ENCODE measurements at regions not wholly inside any gene's neighbourhood (a gene's known extent, or its start where the extent isn't known, plus 50 kb on each side); places are given as distances from the start of the nearest gene placed in this dataset.

DNA sequence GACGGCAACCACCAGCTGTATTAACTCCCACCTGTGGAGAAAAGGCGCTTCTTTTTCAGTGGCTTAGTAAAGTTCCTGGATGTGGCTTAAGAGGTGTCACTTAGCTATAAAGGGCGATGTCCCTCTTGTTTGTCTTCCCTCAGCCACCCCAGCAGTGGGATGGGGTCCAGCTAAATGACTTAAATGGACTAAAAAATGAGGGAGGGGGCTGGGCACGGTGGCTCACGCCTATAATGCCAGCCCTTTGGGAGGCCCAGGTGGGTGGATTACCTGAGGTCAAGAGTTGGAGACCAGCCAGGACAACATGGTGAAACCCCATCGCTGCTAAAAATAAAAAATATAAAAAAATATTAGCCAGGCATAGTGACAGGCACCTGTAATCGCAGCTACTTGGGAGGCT lies 667.5 kb upstream of the RBFOX1 start:
- TF ChIP-seq, protein P1, sequence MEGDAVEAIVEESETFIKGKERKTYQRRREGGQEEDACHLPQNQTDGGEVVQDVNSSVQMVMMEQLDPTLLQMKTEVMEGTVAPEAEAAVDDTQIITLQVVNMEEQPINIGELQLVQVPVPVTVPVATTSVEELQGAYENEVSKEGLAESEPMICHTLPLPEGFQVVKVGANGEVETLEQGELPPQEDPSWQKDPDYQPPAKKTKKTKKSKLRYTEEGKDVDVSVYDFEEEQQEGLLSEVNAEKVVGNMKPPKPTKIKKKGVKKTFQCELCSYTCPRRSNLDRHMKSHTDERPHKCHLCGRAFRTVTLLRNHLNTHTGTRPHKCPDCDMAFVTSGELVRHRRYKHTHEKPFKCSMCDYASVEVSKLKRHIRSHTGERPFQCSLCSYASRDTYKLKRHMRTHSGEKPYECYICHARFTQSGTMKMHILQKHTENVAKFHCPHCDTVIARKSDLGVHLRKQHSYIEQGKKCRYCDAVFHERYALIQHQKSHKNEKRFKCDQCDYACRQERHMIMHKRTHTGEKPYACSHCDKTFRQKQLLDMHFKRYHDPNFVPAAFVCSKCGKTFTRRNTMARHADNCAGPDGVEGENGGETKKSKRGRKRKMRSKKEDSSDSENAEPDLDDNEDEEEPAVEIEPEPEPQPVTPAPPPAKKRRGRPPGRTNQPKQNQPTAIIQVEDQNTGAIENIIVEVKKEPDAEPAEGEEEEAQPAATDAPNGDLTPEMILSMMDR (IDR thresholded peaks at IDR 0.05; ENCODE audit: control extremely low read depth, extremely low read depth, low read depth, missing control alignments): no peak
- CTCF ChIA-PET: no interaction called here
- DNase-seq (ENCODE audit: extremely low spot score): no peak
- POLR2A ChIA-PET: no interaction called here

DNA sequence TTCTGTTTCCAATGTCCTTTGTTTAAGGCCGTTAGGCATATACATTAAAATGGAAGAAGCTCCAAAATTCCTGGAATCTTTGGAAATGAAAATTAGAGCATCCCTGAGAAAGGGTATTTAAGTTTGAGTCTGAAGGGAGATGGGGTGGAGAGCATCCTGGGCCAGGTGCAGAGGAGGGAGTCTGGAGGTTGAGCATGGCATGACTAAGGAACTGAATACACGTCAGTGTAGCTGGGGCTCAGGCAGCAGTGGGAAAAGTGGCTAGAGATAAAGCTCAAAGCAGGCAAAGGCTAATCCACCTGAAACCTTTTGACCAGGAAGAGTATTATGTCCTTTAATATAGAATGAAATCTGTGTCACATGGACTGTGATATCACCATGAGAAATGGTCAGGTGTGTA lies 669.0 kb upstream of the RBFOX1 start:
- ChIA-PET CTCF (no interaction called here), POLR2A (no interaction called here)
- TF ChIP-seq, protein P1 (IDR thresholded peaks at IDR 0.05; ENCODE audit: control extremely low read depth, extremely low read depth, low read depth, missing control alignments): no peak
- no peak for DNase-seq (ENCODE audit: extremely low spot score)

DNA sequence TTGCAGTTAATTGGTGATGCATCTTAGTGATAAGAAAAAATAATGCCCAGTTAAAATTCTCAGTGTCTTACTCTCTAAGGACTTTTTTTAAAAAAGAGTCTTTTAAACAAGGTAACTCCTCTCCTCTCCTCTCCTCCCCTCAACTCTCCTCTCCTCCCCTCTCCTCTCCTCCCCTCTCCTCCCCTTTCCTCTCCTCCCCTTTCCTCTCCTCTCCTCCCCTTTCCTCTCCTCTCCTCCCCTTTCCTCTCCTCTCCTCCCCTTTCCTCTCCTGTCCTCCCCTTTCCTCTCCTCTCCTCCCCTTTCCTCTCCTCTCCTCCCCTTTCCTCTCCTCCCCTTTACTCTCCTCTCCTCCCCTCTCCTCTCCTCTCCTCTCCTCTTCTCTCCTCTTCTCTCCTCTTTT lies 675.9 kb upstream of the RBFOX1 start:
- ChIA-PET POLR2A (no interaction called here), CTCF (no interaction called here)
- DNase-seq (ENCODE audit: extremely low spot score): no peak
- TF ChIP-seq, protein P1 (IDR thresholded peaks at IDR 0.05; ENCODE audit: control extremely low read depth, extremely low read depth, low read depth, missing control alignments): no peak

DNA sequence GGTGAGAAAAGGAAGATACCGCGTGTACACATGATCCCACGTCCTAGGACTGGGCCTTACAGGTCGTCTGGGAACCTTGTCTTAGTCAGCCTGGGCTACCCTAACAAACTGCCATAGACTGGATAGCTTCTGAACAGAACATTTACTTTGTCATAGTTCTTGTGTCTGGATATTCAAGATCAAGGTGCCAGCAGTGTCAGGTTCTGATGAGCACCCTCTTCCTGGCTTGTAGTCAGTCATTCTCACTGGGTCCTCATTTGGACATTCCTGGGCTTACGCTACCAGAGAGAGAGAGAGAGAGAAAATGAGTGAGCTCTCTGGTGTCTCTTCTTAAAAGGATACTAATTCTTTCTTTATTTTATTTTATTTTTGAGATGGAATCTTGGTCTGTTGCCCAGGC lies 685.8 kb upstream of the RBFOX1 start:
- TF ChIP-seq, protein P1 (IDR thresholded peaks at IDR 0.05; ENCODE audit: control extremely low read depth, extremely low read depth, low read depth, missing control alignments): no peak
- no peak for DNase-seq (ENCODE audit: extremely low spot score)
- POLR2A ChIA-PET: no interaction called here
- CTCF ChIA-PET: no interaction called here

DNA sequence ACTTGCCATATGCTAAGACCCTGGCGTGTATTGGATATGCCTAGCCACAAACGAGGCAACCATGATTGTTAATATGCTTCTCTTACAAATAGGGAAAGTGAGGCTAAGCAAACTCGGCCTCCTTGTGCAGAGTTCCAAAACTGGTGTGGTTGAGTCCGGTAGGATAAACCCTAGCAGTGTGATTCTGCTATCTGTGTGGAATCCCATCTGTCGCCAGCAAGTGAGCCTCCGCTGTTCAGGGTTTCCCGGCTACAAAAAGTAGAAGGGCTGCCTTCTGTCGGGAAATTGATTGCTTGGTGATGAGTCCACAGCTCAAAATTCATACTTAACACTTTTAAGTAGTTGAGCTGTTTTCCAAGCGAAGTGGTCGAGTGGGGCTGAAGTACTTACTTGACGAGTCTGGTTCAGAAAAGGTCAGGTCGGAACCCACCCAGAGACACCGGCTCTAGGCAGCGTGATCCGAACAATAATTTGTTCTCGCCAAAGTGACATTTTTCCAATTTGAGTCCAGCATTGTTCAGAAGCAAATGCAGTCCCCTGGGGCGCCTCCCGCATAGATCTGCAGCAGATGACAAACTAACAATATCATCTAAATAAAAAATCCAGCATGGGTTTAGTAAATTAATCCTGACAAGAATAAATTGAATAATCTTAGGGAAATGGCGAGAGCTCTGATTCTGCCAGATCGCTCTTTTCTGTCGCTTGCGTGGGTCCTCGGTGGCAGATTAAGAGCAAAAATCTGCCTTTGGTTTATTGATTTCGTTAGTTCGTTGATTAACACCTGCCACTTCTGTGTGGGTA lies 686.7 kb upstream of the RBFOX1 start:
- no peak for DNase-seq (ENCODE audit: extremely low spot score)
- POLR2A ChIA-PET: no interaction called here
- CTCF ChIA-PET: no interaction called here
- TF ChIP-seq, protein P1 (IDR thresholded peaks at IDR 0.05; ENCODE audit: control extremely low read depth, extremely low read depth, low read depth, missing control alignments): no peak

DNA sequence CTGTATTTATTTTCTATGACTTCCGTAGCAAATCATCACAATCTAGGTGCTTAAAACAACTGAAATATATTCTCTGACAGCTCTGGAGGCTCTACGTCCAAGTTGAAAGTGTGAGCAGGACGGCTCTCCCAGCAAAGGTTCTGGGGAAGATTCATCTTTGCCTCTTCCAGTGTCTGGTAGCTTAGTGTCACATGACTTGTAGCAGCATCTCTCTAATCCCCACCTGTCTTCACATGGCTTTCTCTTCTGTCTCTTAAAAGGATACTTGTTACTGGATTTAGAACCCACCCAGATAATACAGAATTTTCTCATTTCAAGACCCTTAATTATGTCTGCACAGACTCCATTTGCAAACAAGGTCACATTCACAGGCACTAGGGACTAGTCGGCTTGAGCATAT lies 687.7 kb upstream of the RBFOX1 start:
- TF ChIP-seq, protein P1 (IDR thresholded peaks at IDR 0.05; ENCODE audit: control extremely low read depth, extremely low read depth, low read depth, missing control alignments): no peak
- no peak for DNase-seq (ENCODE audit: extremely low spot score)
- POLR2A ChIA-PET: no interaction called here
- CTCF ChIA-PET: interaction anchor here (1.3 to 4.1 kb wide), 2 partner anchors 10 to 14 kb away, joined by 5 to 34 read pairs; no protein-coding TSS in a partner anchor
